Body of pancreas (tissue), 4 donors: ENCODE measurements at regions not wholly inside any gene's neighbourhood (a gene's known extent, or its start where the extent isn't known, plus 50 kb on each side); places are given as distances from the start of the nearest gene placed in this dataset.

Experiments
- CTCF ChIP-seq, 7 experiments: fragments of 450-650 bp in 4 of 7; fragments of 200-600 bp in 3 of 7; sonication (generic) in 3 of 7; IDR thresholded peaks; one replicate each; pipeline ENCODE4 v1.5.1; 2016 to 2019; ENCODE audit warnings: antibody characterized with exemption in 7 of 7
- POLR2A ChIP-seq, 3 donors: fragments of 450-650 bp; IDR thresholded peaks; one replicate each; pipeline ENCODE4 v1.6.1; 2016; ENCODE audit warnings: antibody characterized with exemption in 3 of 3, mild to moderate bottlenecking in 2 of 3

GRCh38 chr20:59403962-59404314 lies 103.5 kb downstream of the EDN3 start:
- TF ChIP-seq POLR2A (IDR thresholded peaks at IDR 0.05) (no peak), CTCF (IDR thresholded peaks at IDR 0.05) (peak in 1 of 7 experiments; percentile 34)
